SK-N-MC (cell line): ENCODE measurements at regions not wholly inside any gene's neighbourhood (a gene's known extent, or its start where the extent isn't known, plus 50 kb on each side); places are given as distances from the start of the nearest gene placed in this dataset.

Experiments used
- DNase-seq: peaks from one replicate; pipeline ENCODE4 v3.0.0-alpha.2; 2011; ENCODE audit warnings: low read depth, low spot score
- H3K27ac ChIP-seq: fragments of 200-600 bp; sonication (generic); 2 replicates; pipeline ENCODE4 v1.5.1; 2016; ENCODE audit warnings: mixed run types
- H3K36me3 ChIP-seq: fragments of 200-600 bp; sonication (generic); 2 replicates; pipeline ENCODE4 v1.6.1; 2017; ENCODE audit warnings: antibody characterized with exemption, low read length, mixed read lengths; ENCODE audit not compliant: insufficient read depth
- H3K4me3 ChIP-seq: fragments of 200-600 bp; sonication (generic); 2 replicates; pipeline ENCODE4 v1.5.1; 2016
- H3K9ac ChIP-seq: fragments of 200-600 bp; sonication (generic); 2 replicates; pipeline ENCODE4 v1.8.0; 2017; ENCODE audit warnings: mixed run types, mixed read lengths; ENCODE audit not compliant: insufficient read length
- H3K9me3 ChIP-seq: fragments of 200-600 bp; sonication (generic); 2 replicates; pipeline ENCODE4 v1.6.1; 2017; ENCODE audit warnings: low read depth, mild to moderate bottlenecking, antibody characterized with exemption, low read length, moderate library complexity, mixed read lengths
- EZH2 ChIP-seq: fragments of 200-600 bp; sonication (generic); IDR thresholded peaks from one replicate; pipeline ENCODE4 v1.6.1; 2017; ENCODE audit warnings: antibody characterized with exemption
- FOXP2 ChIP-seq: optimal IDR thresholded peaks from 2 replicates; pipeline ENCODE3; 2011; ENCODE audit warnings: mild to moderate bottlenecking, moderate library complexity; ENCODE audit not compliant: insufficient read depth; ENCODE audit errors: extremely low read length, control extremely low read depth
- POLR2AphosphoS5 ChIP-seq: IDR thresholded peaks from 2 replicates; pipeline ENCODE4 v1.6.1; 2012; ENCODE audit warnings: mild to moderate bottlenecking, low read depth, low read length, borderline replicate concordance

DNA sequence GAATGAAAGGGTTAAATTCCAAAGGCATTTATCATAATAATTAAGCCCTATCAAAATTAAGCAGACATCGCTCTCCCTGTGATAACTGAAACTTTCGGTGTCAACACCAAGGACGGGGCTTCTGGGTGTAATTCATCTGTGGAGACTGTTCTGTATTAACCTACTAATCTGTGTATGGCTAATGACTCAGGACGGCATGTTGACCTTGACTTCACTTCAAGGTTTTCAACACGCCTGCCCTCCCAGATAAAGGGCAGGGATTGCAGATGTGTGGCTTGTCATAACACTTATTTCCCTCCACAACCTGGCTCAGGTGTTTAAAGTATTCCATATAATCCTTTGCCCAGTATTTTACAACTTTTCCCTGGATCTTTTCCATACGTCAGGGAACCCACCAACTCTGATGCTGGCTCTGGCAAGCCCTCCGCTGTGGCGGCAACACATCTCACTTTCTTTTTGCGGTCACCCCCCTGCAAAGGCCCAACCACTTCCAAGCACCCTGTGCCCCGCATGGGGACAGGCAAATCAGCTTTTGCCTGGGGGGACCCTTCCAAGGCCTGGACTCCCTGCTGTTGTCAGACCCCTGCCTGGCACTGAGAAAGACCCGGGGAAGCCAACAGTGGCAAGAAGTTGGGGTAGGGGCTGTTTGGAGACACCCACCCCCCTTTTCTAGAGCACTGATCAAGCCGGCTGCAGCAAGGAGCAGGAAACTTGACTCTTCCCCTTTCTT, 93.2 kb upstream of the MEF2A start:
- no peak overlapping the region for H3K27ac ChIP-seq
- no peak for DNase-seq

DNA sequence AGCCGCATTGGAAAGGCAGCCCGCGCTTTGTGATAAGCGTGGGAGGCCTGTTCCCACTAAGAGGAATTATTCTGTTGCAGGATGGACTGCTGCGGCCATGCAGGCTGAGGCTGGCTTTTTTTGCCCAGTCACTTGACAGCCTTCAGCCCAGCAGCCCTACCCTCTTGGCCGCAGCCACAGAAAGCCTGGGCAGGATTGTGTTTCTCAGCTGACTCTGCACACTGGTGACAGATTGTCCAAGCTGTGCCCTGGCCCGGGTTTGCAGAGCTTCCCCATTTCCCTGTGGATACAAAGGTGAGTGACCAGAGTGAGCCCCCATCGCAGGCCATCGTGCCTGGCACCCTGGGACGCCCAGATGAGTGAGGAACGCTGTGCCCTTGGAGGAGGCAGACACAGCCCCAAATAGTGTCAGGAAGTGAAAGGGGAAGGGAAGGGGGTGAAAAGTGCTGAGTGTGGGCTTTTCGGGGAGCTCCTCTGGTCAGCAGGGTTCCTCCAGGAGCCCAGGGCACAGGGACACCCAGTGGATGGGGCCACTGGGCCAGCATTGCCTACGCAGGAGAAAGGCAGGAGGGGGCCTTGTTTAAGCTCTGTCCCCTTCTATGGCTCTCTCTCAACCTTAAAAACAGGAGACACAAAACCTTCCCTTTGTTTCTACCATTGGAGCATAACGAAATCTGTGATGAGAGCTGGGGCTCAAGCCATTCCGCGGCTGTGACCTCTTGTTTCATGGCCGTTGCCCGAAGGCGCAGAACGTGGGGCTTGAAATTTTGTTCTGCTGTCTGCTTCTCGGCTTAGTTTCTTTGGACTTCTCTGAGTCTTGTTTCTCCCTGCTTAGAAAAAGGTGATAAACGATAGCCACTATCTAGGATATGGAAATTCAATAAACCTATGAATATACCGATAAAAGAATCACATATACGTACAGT, 91.5 kb upstream of the MEF2A start:
- Histone ChIP-seq H3K36me3 (no peaks in the 10 kb centered on the region), H3K27ac (no peak overlapping the region), H3K9ac (no peak overlapping the region), H3K4me3 (no peak overlapping the region), H3K9me3 (no peaks in the 10 kb centered on the region)
- TF ChIP-seq POLR2AphosphoS5 (no peak), EZH2 (no peak), FOXP2 (no peak)
- DNase-seq: no peak

More for the DNA sequence above, 93.2 kb upstream of the MEF2A start:
- Histone ChIP-seq H3K36me3 (no peaks in the 10 kb centered on the region), H3K9ac (no peak overlapping the region), H3K9me3 (no peaks in the 10 kb centered on the region), H3K4me3 (no peak overlapping the region)
- TF ChIP-seq POLR2AphosphoS5: no peak
- TF ChIP-seq FOXP2: no peak
- no peak for TF ChIP-seq EZH2

DNA sequence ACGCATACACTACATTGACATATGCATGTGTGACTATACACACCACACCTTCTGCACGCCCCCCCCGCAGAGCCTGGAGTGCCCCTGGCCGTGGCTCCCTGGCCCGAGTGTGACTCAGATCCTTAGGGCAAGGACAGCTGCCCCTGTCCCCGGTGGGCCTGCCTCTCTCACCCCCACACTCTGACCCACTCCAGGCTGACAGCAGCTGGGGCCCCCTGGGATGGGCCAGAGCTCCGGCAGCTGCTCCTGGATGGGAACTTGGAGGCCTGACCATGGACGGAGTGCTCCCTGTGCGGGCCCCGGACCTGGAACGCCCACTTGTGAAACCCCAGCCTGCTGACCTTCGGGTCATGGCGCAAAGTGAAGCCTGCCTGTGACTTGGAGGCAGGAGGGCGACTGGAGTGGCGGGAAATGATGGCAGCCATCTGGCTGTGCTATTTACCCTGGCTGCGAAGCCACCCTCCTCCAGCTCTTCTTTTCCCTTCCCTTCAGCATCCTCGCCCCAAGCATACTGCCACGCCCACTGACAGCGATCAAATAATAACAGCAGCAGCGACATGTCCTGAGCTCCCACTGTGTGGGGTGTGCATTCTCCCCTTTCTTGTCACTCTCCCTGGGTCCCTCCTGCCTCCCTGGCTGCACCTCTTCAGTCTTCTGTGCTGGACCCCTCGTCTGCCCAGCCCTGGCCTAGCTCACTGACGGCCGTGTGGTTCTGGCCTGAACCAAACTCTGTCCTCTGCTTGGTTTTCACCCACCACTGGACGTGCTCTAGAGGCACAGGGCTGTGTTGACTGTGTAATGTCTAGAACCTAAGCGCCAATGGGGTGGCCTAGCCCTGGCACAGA, 90.7 kb upstream of the MEF2A start:
- H3K27ac ChIP-seq: no peak overlapping the region
- no peaks in the 10 kb centered on the region for H3K36me3 ChIP-seq
- no peak for TF ChIP-seq FOXP2
- TF ChIP-seq EZH2: no peak
- TF ChIP-seq POLR2AphosphoS5: no peak
- no peak for DNase-seq
- H3K9me3 ChIP-seq: no peaks in the 10 kb centered on the region
- H3K9ac ChIP-seq: no peak overlapping the region
- no peak overlapping the region for H3K4me3 ChIP-seq

DNA sequence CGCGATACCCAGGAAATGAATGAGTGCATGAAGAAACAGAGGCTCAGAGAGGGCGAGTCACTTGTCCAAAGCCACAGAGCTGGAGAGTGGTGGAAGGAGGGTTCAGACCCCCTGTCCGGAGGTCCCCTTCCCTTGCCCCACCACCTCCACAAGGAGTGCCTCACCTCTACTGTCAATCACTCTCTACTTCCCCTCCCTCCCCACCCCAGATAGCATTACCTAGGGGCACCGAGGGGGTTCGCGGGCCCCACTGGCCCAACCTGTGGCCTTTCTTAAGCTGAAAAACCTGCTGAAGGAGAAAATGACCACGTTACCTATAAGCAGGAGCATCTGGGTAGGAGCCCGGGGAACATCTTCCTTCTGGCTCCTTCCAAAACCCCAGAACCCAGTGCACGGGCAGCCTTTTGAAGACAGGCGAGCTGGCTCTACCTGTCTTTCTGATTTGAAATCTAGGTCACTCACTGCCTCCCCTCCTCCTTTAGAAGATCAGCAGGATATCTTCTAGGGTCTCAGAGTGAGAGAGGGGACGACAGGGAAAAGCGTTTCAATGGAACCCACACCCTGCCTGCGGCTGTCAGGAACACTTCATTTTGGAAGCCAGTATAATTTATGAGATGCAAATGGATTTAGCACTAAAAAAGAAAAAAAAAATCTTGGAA, 89.9 kb upstream of the MEF2A start:
- H3K4me3 ChIP-seq: no peak overlapping the region
- no peaks in the 10 kb centered on the region for H3K36me3 ChIP-seq
- no peak overlapping the region for H3K9ac ChIP-seq
- H3K9me3 ChIP-seq: no peaks in the 10 kb centered on the region
- TF ChIP-seq POLR2AphosphoS5: no peak
- TF ChIP-seq FOXP2: no peak
- TF ChIP-seq EZH2: no peak
- no peak for DNase-seq
- no peak overlapping the region for H3K27ac ChIP-seq

DNA sequence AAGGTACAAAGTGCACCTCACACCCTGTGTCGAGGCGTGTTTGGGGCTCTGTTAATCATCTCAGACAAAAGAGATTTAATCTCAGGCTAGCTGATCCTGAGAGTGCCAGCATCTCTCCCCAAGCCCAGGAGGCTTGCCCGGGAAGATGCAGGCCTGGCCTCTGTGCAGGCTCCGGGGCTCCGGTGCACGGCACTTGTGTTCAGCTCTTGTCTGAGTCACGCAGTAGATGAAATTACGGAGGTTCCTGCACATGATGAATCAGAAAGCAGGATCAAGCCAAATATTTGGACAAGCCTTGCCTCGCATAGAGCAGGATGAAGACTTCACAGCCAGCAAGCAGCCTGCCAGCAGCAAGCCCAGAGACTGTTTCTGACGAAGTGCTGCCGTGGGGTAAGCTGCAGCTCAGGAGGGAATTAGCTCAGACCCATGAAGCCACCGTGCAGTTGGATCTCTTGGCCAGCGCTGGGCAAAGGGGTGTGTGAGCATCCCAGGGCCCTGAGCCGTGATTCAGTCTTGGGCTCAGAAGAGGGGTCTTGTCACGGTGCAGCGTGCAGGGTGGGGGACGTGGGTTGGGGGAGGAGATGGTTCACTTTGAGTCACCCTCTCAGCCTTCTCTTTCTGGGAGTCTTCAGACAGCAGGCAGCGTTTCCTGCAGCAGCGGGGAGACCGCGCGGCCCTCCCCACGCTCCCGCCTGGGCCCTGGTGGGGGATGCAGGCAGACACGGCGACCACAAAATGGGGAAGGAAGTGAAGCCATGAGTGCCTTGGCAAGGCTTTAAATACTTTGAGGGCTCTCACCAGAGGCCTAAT, 89.2 kb upstream of the MEF2A start:
- no peak overlapping the region for H3K4me3 ChIP-seq
- no peaks in the 10 kb centered on the region for H3K9me3 ChIP-seq
- TF ChIP-seq POLR2AphosphoS5: no peak
- TF ChIP-seq FOXP2: no peak
- TF ChIP-seq EZH2: no peak
- H3K36me3 ChIP-seq: no peaks in the 10 kb centered on the region
- H3K27ac ChIP-seq: no peak overlapping the region
- DNase-seq: no peak
- no peak overlapping the region for H3K9ac ChIP-seq

DNA sequence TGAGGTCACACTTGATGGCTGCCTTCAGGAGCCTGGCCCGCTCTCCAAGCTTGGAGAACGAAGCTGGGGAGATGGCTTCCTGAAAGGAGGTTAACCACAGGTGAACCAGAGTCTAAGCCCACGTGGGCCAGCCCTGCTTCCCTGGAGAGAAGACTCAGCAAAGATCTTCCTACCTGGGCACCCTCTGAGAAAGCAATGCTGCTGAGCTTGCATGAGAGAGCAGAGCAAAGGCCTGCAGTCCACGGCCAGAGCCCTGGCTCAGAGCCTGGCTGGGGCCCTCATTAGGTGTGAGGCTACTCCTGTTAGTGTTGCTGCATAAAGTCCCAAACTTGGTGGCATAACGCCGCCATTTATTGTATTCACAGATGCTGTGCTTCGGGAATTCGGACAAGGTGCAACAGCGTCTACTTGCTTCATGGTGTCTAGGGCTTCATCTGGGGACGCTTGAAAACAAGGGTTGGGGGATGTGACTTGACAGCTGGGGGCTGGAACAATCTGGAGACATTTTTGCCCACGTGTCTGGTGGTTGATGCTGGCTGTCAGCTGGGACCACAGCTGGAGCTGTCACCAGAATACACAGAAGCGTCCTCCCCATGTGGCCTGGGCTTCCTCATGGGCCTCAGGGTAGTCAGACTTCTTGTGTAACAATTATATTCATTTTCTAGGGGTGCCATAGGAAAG, 87.9 kb upstream of the MEF2A start:
- H3K9ac ChIP-seq: no peak overlapping the region
- H3K27ac ChIP-seq: no peak overlapping the region
- TF ChIP-seq EZH2: no peak
- no peaks in the 10 kb centered on the region for H3K36me3 ChIP-seq
- DNase-seq: no peak
- no peak overlapping the region for H3K4me3 ChIP-seq
- H3K9me3 ChIP-seq: no peaks in the 10 kb centered on the region

DNA sequence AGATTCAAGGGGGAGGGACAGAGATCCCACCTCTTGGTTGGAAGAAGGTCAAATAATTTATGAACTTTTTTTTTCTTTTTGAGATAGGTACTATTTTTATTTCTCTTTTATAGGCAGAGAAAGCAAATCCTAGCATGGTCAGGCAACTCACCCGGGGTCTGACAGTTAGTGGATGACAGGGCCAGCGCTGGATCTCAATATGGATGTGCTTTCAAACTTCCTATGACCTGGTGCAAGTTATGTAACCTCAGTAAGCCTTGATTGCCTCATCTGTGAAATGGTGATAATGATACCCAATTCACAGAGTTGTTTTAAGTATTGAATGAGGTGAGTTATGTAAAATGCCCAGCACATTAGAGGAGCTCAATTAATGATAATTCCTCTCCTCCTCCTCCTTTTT, 86.8 kb upstream of the MEF2A start:
- TF ChIP-seq EZH2 (no peak), POLR2AphosphoS5 (no peak), FOXP2 (no peak)
- H3K36me3 ChIP-seq: no peaks in the 10 kb centered on the region
- no peaks in the 10 kb centered on the region for H3K9me3 ChIP-seq
- H3K27ac ChIP-seq: no peak overlapping the region
- H3K9ac ChIP-seq: no peak overlapping the region
- H3K4me3 ChIP-seq: no peak overlapping the region
- DNase-seq: no peak
